Astrocyte of the spinal cord (primary cell): ENCODE measurements at regions not wholly inside any gene's neighbourhood (a gene's known extent, or its start where the extent isn't known, plus 50 kb on each side); places are given as distances from the start of the nearest gene placed in this dataset.

Source experiments
- DNase-seq: peaks from one replicate; pipeline ENCODE4 v3.0.0; 2011; ENCODE audit warnings: low read depth, low spot score
- H3K4me3 ChIP-seq: 2 replicates; pipeline ENCODE4 v1.5.1; 2011; ENCODE audit warnings: low read depth, mild to moderate bottlenecking, low read length, moderate library complexity
- CTCF ChIP-seq: IDR thresholded peaks from 2 replicates; pipeline ENCODE4 v1.5.1; 2012; ENCODE audit warnings: low read depth, mild to moderate bottlenecking, low read length, inconsistent platforms
- in situ Hi-C: cut with HindIII; loops from 2 replicates; pipeline ENCODE4 v1.10.0; 2017; ENCODE audit warnings: low sequenced_read_pairs

- H3K4me3 ChIP-seq: no peak overlapping the region
- in situ Hi-C loops: no loop called here
- no peak for TF ChIP-seq CTCF
- DNase-seq: no peak
Observed at GRCh38 chr12:85695097-85695715, 141.0 kb downstream of the RASSF9 start.

GRCh38 chr12:85697003-85697402 is 139.2 kb downstream of the RASSF9 start:
- no peak overlapping the region for H3K4me3 ChIP-seq
- DNase-seq: no peak
- TF ChIP-seq CTCF: no peak
- in situ Hi-C loops: no loop called here

- H3K4me3 ChIP-seq: no peak overlapping the region
- in situ Hi-C loops: no loop called here
- TF ChIP-seq CTCF: no peak
- DNase-seq: no peak
Observed at GRCh38 chr12:85698937-85699336, 137.3 kb downstream of the RASSF9 start.

- DNase-seq: no peak
- H3K4me3 ChIP-seq: no peak overlapping the region
- in situ Hi-C loops: no loop called here
- TF ChIP-seq CTCF: no peak
Observed at GRCh38 chr12:85708775-85709174, 127.4 kb downstream of the RASSF9 start.

- H3K4me3 ChIP-seq: no peak overlapping the region
- in situ Hi-C loops: no loop called here
- DNase-seq: no peak
- no peak for TF ChIP-seq CTCF
Observed at GRCh38 chr12:85711735-85712390, 124.3 kb downstream of the RASSF9 start.

GRCh38 chr12:85713373-85713772 is 122.8 kb downstream of the RASSF9 start:
- in situ Hi-C loops: no loop called here
- no peak for TF ChIP-seq CTCF
- DNase-seq: no peak

More at GRCh38 chr12:85713373-85713772, 122.8 kb downstream of the RASSF9 start:
- H3K4me3 ChIP-seq: no peak overlapping the region
